ENCODE measurements at regions not wholly inside any gene's neighbourhood (a gene's known extent, or its start where the extent isn't known, plus 50 kb on each side); places are given as distances from the start of the nearest gene placed in this dataset.
"Not testable (repeated sequence)": the region's sequence is repeated elsewhere in the genome, so short reads cannot be mapped to it uniquely, and the experiment has no call there.

DNA sequence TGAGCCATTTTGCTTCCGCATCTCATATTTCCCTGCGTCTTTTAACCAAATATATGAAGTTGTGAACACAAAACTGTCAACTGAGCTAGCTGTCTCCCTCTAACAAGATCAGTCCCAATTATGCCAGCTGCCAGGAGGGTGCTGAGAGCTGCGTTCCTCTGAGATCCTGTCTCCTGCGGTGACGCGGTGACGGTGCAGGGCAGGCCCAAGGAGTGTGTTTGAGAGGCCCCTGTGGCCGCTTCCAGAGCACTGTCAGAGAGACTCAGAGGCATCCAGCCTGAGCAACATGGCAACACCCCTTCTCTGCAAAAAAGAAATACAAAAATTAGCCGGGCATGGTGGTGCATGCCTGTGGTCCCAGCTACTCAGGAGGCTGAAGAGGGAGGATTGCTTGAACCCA is 126.3 kb upstream of the FOXD4L5 start:
- DNase-seq (ENCODE audit: low read depth), result no peak
- TF ChIP-seq, protein P1, sequence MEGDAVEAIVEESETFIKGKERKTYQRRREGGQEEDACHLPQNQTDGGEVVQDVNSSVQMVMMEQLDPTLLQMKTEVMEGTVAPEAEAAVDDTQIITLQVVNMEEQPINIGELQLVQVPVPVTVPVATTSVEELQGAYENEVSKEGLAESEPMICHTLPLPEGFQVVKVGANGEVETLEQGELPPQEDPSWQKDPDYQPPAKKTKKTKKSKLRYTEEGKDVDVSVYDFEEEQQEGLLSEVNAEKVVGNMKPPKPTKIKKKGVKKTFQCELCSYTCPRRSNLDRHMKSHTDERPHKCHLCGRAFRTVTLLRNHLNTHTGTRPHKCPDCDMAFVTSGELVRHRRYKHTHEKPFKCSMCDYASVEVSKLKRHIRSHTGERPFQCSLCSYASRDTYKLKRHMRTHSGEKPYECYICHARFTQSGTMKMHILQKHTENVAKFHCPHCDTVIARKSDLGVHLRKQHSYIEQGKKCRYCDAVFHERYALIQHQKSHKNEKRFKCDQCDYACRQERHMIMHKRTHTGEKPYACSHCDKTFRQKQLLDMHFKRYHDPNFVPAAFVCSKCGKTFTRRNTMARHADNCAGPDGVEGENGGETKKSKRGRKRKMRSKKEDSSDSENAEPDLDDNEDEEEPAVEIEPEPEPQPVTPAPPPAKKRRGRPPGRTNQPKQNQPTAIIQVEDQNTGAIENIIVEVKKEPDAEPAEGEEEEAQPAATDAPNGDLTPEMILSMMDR (conservative IDR thresholded peaks at IDR 0.05; ENCODE audit: low read depth, low read length), result no peak
- no peak overlapping the region for H3K4me3 ChIP-seq (ENCODE audit: low read depth, low read length)

DNA sequence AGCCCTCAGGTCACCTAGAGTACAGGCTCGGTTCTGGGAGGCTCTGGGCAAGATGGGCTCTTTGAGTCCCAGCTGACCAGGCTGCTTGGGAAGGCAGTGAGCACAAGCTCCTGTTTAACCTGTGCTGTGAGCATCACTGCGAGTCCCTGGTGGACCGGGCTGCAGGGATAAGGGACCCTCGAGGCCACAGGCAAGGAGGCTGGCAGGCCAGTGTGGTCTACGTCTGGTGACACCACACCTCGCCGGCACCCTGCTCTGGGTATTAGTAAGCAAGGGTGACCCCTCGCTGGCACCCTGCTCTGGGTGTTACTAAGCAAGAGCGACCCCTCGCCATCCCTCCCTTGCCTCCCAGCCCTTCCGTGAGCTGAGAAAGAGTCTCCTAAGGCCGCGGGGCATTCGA is 125.9 kb upstream of the FOXD4L5 start:
- TF ChIP-seq, protein P1 (conservative IDR thresholded peaks at IDR 0.05; ENCODE audit: low read depth, low read length), result no peak
- DNase-seq (ENCODE audit: low read depth), result no peak
- no peak overlapping the region for H3K4me3 ChIP-seq (ENCODE audit: low read depth, low read length)

DNA sequence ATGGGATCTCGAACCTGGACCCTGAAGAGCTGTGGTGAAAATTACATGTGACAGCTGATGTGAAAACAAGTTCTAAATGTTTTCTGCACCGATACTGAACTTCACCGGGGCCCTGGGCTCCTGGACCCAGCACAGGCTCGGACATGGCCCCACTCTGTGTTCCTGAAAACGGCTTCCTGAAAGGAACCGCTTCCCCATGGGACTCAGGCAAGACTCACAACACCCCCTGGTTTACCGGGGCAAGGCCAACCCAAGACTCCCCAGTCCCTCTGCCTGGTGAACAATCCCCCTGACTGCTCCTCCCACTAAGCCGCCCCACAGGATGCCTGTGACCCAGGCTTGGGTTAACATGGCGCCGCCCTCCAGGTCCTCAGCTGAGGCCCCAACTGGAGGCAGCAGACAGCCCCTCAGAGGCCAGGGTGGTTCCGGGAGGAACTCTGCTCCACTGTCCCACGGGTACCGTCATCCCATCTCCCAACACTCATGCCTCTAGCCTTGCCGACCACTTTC is 124.5 kb upstream of the FOXD4L5 start:
- H3K4me3 ChIP-seq (ENCODE audit: low read depth, low read length), result no peak overlapping the region
- DNase-seq (ENCODE audit: low read depth), result no peak
- TF ChIP-seq, protein P1 (conservative IDR thresholded peaks at IDR 0.05; ENCODE audit: low read depth, low read length), result no peak

DNA sequence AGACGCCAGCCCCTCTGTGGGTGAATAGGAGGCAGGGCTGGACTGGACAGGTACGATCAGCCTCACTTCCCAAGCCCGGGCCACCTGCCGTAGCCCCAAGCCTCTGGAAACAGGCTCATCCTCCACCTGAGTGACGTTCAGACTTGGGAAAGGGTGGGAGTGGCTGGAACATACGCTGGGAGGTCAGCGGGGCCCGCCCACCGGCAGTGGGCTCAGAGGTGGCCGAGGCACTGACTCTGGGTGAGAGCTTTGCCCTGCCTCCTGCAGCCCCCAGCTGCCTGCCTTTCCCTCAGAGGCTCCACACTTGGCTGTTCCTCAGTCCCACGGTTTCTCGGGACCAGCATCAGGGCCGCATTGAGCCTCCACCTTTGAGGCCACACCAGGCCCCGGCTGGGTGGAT is 123.8 kb upstream of the FOXD4L5 start:
- not testable (repeated sequence) for DNase-seq (ENCODE audit: low read depth); H3K4me3 ChIP-seq (ENCODE audit: low read depth, low read length)

DNA sequence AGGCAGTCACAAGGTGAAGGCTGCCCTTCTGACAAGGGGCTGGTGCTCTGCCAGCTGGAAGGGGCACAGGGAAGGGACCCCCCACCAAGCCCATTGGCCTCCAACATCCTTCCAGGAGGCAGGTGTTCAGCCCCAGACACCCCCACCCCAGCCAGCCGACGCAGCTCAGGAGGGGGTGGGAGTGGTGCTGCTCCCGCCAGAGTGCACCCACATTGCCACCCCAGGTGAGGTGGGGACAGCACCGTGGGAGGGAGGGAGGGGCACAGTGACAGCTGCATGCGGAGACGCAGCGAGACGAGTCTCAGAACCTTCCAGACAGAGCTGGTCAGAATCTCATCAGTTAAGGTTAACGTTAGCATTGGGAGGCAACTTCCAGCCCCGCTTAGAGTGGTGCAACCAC is 121.6 kb upstream of the FOXD4L5 start:
- DNase-seq (ENCODE audit: low read depth); H3K4me3 ChIP-seq (ENCODE audit: low read depth, low read length): not testable (repeated sequence)

DNA sequence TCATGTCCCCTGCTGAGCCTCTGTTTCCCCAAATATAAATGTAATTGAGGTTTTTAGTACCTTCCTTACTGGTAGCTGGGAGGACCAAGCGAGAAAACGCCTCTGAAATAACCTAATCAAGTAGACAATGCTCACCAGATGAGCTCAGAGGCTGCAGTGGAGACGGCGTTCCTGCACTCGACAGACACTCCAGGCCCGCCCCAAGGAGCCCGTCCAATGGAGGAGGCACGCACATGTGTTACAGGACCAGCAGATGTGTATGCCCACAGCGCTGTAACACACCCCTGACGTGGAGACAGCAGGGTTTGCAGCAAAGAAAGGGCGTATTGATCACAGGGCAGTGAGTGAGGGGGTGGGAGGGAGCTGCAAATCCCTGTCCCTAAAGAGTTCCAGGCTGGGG is 120.8 kb upstream of the FOXD4L5 start:
- H3K4me3 ChIP-seq (ENCODE audit: low read depth, low read length); DNase-seq (ENCODE audit: low read depth): not testable (repeated sequence)

DNA sequence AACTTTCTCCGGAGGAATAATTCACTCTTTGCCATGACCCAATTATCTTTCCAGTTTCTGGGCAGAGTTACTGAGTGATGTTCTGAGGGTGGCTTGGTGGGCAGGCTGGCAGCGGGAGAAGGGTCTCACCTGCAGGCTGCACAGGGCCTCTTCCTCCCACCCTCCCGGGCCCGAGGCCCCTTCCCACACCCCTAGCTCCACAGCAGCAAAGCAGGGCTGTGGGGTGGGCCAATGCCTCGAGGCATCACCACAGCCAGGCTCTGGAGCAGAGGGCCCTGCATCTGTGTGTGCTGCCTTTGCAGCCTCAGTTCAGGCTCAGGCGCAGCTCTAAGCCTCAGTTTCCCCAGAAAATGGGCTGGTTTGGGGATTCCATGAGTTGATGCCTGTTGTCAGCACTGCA is 120.2 kb upstream of the FOXD4L5 start:
- TF ChIP-seq, protein P1 (conservative IDR thresholded peaks at IDR 0.05; ENCODE audit: low read depth, low read length), result no peak
- H3K4me3 ChIP-seq (ENCODE audit: low read depth, low read length), result no peak overlapping the region
- no peak for DNase-seq (ENCODE audit: low read depth)

DNA sequence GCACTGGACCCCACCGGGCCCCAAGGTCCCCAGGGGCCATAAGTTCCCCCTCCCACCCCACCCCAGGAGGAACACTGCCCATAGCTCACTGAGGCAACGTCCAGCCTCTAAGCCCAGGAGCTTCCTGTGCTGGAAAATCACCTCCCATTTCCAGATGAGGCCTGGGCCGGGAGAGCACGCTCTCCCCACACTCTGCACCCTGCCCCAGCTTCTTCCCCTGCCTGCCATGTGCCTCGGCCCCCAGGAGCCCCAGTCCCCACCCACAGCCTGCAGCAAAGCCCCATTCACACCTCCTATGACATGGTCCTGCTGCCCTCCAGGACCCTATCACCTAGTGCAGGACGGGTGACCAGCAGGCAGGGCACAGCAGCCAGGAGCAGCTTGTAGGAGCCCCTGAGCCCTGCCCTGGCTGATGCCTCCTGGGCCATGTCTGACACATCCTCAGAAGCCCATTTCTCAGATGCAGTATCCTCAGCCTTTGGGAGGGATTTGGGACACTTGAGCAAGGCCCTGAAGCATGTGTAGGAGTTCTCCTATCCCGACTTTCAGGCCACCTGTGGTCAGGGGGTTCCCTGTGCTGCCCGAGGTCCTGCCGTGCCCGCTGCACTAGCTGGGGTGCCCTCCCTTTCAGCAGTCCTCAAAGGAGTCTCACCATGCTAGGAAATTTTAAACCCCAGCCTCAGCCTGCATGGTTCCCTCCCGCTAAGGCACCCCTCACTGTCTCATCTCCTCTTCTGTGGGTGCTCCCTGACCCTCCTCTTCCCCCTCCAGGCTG is 119.4 kb upstream of the FOXD4L5 start:
- TF ChIP-seq, protein P1 (conservative IDR thresholded peaks at IDR 0.05; ENCODE audit: low read depth, low read length), result no peak
- no peak overlapping the region for H3K4me3 ChIP-seq (ENCODE audit: low read depth, low read length)
- no peak for DNase-seq (ENCODE audit: low read depth)
